HEK293 (cell line): ENCODE measurements at regions not wholly inside any gene's neighbourhood (a gene's known extent, or its start where the extent isn't known, plus 50 kb on each side); places are given as distances from the start of the nearest gene placed in this dataset.

ENCODE experiments used
- CTCF ChIA-PET: fragments of 350-600 bp; formaldehyde crosslinking; extraction: SDS; loops from one replicate; lab custom pipeline; 2021; ENCODE audit warnings: antibody characterized with exemption; lab: Yijun Ruan, JAX
- POLR2A ChIA-PET: fragments of 300-600 bp; formaldehyde crosslinking; extraction: SDS; loops from one replicate; lab custom pipeline; 2020; ENCODE audit warnings: antibody characterized with exemption, inconsistent platforms; lab: Yijun Ruan, JAX
- H3K27ac ChIP-seq: fragments of 200-500 bp; sonication (Bioruptor generic); 2 replicates; pipeline ENCODE4 v1.5.1; 2014; ENCODE audit warnings: low read depth, low read length, control low read depth, inconsistent platforms; ENCODE audit errors: extremely low read depth
- H3K36me3 ChIP-seq, 2 experiments: fragments of 200-500 bp in 1 of 2; sonication (Bioruptor generic) in 1 of 2; 1 replicate in 1 of 2; 2 replicates in 1 of 2; pipeline ENCODE4 v1.5.1; 2014 to 2017; ENCODE audit warnings: inconsistent platforms in 2 of 2, low read length in 2 of 2; ENCODE audit not compliant: control insufficient read depth in 2 of 2, insufficient read depth in 1 of 2
- H3K4me1 ChIP-seq: fragments of 200-500 bp; sonication (Bioruptor generic); 2 replicates; pipeline ENCODE4 v1.5.1; 2014; ENCODE audit warnings: mild to moderate bottlenecking, low read length, inconsistent platforms; ENCODE audit not compliant: control insufficient read depth, insufficient read depth
- H3K4me3 ChIP-seq: 2 replicates; pipeline ENCODE4 v1.5.1; 2011; ENCODE audit warnings: low read depth, mild to moderate bottlenecking, control low read depth, low read length, moderate library complexity
- H3K9me3 ChIP-seq: fragments of 200-500 bp; sonication (Bioruptor generic); 2 replicates; pipeline ENCODE4 v1.5.1; 2014; ENCODE audit warnings: low read depth, low read length, inconsistent platforms; ENCODE audit not compliant: control insufficient read depth, insufficient read depth
- PRDM2 ChIP-seq: fragments of 450-650 bp; formaldehyde crosslinking; IDR thresholded peaks from 2 replicates; pipeline ENCODE4 v1.5.1; 2016; ENCODE audit warnings: missing biosample characterization, missing genetic modification characterization, borderline replicate concordance
- ZEB2 ChIP-seq: fragments of 450-650 bp; formaldehyde crosslinking; IDR thresholded peaks from 2 replicates; pipeline ENCODE4 v1.5.1; 2016; ENCODE audit warnings: missing biosample characterization, missing genetic modification characterization
- ZNF138 ChIP-seq: fragments of 450-650 bp; formaldehyde crosslinking; IDR thresholded peaks from 2 replicates; pipeline ENCODE4 v1.5.1; 2016; ENCODE audit warnings: missing biosample characterization, missing genetic modification characterization, borderline replicate concordance
- ZNF146 ChIP-seq: fragments of 450-650 bp; formaldehyde crosslinking; IDR thresholded peaks from 2 replicates; pipeline ENCODE4 v1.5.1; 2016; ENCODE audit warnings: missing biosample characterization, missing genetic modification characterization
- ZNF2 ChIP-seq: fragments of 450-650 bp; formaldehyde crosslinking; IDR thresholded peaks from 2 replicates; pipeline ENCODE4 v1.5.1; 2016; ENCODE audit warnings: missing biosample characterization, missing genetic modification characterization
- ZNF324 ChIP-seq: fragments of 450-650 bp; formaldehyde crosslinking; IDR thresholded peaks from 2 replicates; pipeline ENCODE4 v1.5.1; 2016; ENCODE audit warnings: missing biosample characterization, missing genetic modification characterization
- ZNF354C ChIP-seq: fragments of 450-650 bp; formaldehyde crosslinking; IDR thresholded peaks from 2 replicates; pipeline ENCODE4 v1.5.1; 2016; ENCODE audit warnings: missing biosample characterization, missing genetic modification characterization, low read depth, borderline replicate concordance
- ZNF37A ChIP-seq: fragments of 450-650 bp; IDR thresholded peaks from 2 replicates; pipeline ENCODE4 v1.5.1; 2018; ENCODE audit warnings: missing biosample characterization, missing genetic modification characterization
- ZNF433 ChIP-seq: fragments of 450-650 bp; formaldehyde crosslinking; IDR thresholded peaks from 2 replicates; pipeline ENCODE4 v1.5.1; 2016; ENCODE audit warnings: missing biosample characterization, missing genetic modification characterization, low read depth
- ZNF530 ChIP-seq: fragments of 450-650 bp; formaldehyde crosslinking; IDR thresholded peaks from 2 replicates; pipeline ENCODE4 v1.5.1; 2016; ENCODE audit warnings: low read depth, missing biosample characterization, missing genetic modification characterization
- ZNF560 ChIP-seq: fragments of 450-650 bp; formaldehyde crosslinking; IDR thresholded peaks from 2 replicates; pipeline ENCODE4 v1.5.1; 2017; ENCODE audit warnings: missing biosample characterization, missing genetic modification characterization, borderline replicate concordance
- ZNF837 ChIP-seq: fragments of 450-650 bp; formaldehyde crosslinking; IDR thresholded peaks from 2 replicates; pipeline ENCODE4 v1.5.1; 2016; ENCODE audit warnings: missing biosample characterization, missing genetic modification characterization
- ZSCAN4 ChIP-seq: fragments of 450-650 bp; formaldehyde crosslinking; IDR thresholded peaks from 2 replicates; pipeline ENCODE4 v1.5.1; 2017; ENCODE audit warnings: missing biosample characterization, missing genetic modification characterization
- ZSCAN5A ChIP-seq: fragments of 450-650 bp; formaldehyde crosslinking; IDR thresholded peaks from 2 replicates; pipeline ENCODE4 v1.5.1; 2016; ENCODE audit warnings: missing biosample characterization, missing genetic modification characterization
- ZXDB ChIP-seq: fragments of 450-650 bp; formaldehyde crosslinking; IDR thresholded peaks from 2 replicates; pipeline ENCODE4 v1.5.1; 2016; ENCODE audit warnings: missing biosample characterization, missing genetic modification characterization
- TF ChIP-seq, protein P1 (sequence below): fragments of 450-650 bp; formaldehyde crosslinking; IDR thresholded peaks from 2 replicates; pipeline ENCODE4; 2016; ENCODE audit warnings: missing biosample characterization, missing genetic modification characterization
- TF ChIP-seq, protein P2 (sequence below): fragments of 450-650 bp; IDR thresholded peaks from 2 replicates; pipeline ENCODE4 v1.5.1; 2018; ENCODE audit warnings: missing biosample characterization, missing genetic modification characterization

DNA sequence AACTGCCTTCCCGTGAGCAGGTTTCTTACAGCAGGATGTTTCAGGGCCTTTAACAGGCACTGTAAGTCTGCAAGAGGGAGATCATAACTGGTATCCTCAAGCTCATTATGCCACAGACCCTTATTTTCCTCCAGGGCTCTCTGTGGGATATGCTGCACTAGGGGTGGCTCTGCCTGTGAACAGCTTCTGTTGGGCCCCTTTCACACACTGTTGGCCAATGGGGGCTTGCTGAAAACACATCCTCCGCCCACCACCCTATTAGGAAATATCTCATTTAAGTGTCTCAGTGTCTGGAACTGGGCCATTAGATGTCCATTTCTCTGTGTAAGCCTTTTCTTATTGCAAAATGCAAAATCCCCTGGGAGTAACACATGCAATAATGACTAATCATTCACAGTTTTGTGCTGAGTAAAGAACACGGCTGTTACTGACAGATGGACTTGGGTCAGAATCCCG lies 414.3 kb upstream of the HS6ST1 start:
- Histone ChIP-seq H3K9me3 (no peaks in the 10 kb centered on the region), H3K36me3 (no peaks in the 10 kb centered on the region), H3K4me1 (no peaks in the 10 kb centered on the region), H3K27ac (no peak overlapping the region), H3K4me3 (no peak overlapping the region)
- ChIA-PET CTCF (no interaction called here), POLR2A (no interaction called here)
- TF ChIP-seq ZNF354C (tag by site-specific recombination) (no peak), ZNF146 (tag by site-specific recombination) (no peak), ZNF138 (tag by site-specific recombination) (no peak), ZNF560 (tag by site-specific recombination) (no peak), ZEB2 (no peak), ZNF433 (no peak), ZNF2 (tag by site-specific recombination) (no peak), ZNF530 (tag by site-specific recombination) (no peak), PRDM2 (tag by site-specific recombination) (no peak), ZXDB (tag by site-specific recombination) (no peak), ZNF37A (no peak), ZSCAN5A (tag by site-specific recombination) (no peak), ZNF324 (tag by site-specific recombination) (no peak), ZNF837 (tag by site-specific recombination) (no peak), ZSCAN4 (no peak)
- TF ChIP-seq, protein P1, sequence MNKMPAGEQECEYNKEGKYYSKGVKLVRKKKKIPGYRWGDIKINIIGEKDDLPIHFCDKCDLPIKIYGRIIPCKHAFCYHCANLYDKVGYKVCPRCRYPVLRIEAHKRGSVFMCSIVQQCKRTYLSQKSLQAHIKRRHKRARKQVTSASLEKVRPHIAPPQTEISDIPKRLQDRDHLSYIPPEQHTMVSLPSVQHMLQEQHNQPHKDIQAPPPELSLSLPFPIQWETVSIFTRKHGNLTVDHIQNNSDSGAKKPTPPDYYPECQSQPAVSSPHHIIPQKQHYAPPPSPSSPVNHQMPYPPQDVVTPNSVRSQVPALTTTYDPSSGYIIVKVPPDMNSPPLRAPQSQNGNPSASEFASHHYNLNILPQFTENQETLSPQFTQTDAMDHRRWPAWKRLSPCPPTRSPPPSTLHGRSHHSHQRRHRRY (tag by site-specific recombination), result no peak
- TF ChIP-seq, protein P2, sequence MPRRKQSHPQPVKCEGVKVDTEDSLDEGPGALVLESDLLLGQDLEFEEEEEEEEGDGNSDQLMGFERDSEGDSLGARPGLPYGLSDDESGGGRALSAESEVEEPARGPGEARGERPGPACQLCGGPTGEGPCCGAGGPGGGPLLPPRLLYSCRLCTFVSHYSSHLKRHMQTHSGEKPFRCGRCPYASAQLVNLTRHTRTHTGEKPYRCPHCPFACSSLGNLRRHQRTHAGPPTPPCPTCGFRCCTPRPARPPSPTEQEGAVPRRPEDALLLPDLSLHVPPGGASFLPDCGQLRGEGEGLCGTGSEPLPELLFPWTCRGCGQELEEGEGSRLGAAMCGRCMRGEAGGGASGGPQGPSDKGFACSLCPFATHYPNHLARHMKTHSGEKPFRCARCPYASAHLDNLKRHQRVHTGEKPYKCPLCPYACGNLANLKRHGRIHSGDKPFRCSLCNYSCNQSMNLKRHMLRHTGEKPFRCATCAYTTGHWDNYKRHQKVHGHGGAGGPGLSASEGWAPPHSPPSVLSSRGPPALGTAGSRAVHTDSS (tag by site-specific recombination), result no peak
- TF ChIP-seq, all 188 proteins: peak for 0
